ENCODE measurements at regions not wholly inside any gene's neighbourhood (a gene's known extent, or its start where the extent isn't known, plus 50 kb on each side); places are given as distances from the start of the nearest gene placed in this dataset.

- DNase-seq (ENCODE audit: low read depth in 4 of 4, low spot score in 1 of 4) = no peak
Measured at GRCh38 chr7:118076564-118076963, 107.4 kb upstream of the LSM8 start.

GRCh38 chr7:118078015-118078414, 105.9 kb upstream of the LSM8 start:
- DNase-seq (ENCODE audit: low read depth in 4 of 4, low spot score in 1 of 4) = no peak

GRCh38 chr7:118079369-118079768, 104.6 kb upstream of the LSM8 start:
- no peak for DNase-seq (ENCODE audit: low read depth in 4 of 4, low spot score in 1 of 4)

- peak; percentile 4 to 34 (median 12) for DNase-seq (ENCODE audit: low read depth in 4 of 4, low spot score in 1 of 4)
Measured at GRCh38 chr7:118080947-118081346, 103.0 kb upstream of the LSM8 start.

GRCh38 chr7:118082506-118082905, 101.5 kb upstream of the LSM8 start:
- DNase-seq (ENCODE audit: low read depth in 4 of 4, low spot score in 1 of 4) = no peak

GRCh38 chr7:118085000-118085399, 99.0 kb upstream of the LSM8 start:
- no peak for DNase-seq (ENCODE audit: low read depth in 4 of 4, low spot score in 1 of 4)

GRCh38 chr7:118087126-118087525, 96.8 kb upstream of the LSM8 start:
- no peak for DNase-seq (ENCODE audit: low read depth in 4 of 4, low spot score in 1 of 4)

- DNase-seq (ENCODE audit: low read depth in 4 of 4, low spot score in 1 of 4) = no peak
Measured at GRCh38 chr7:118094044-118094443, 89.9 kb upstream of the LSM8 start.

GRCh38 chr7:118104812-118105441, 79.0 kb upstream of the LSM8 start:
- DNase-seq (ENCODE audit: low read depth in 4 of 4, low spot score in 1 of 4) = no peak

- no peak for DNase-seq (ENCODE audit: low read depth in 4 of 4, low spot score in 1 of 4)
Measured at GRCh38 chr7:118109607-118110006, 74.4 kb upstream of the LSM8 start.

GRCh38 chr7:118110178-118110925, 73.6 kb upstream of the LSM8 start:
- no peak for DNase-seq (ENCODE audit: low read depth in 4 of 4, low spot score in 1 of 4)

GRCh38 chr7:118111347-118111746, 72.6 kb upstream of the LSM8 start:
- DNase-seq (ENCODE audit: low read depth in 4 of 4, low spot score in 1 of 4) = no peak

- DNase-seq (ENCODE audit: low read depth in 4 of 4, low spot score in 1 of 4) = no peak
Measured at GRCh38 chr7:118114175-118114574, 69.8 kb upstream of the LSM8 start.

- DNase-seq (ENCODE audit: low read depth in 4 of 4, low spot score in 1 of 4) = no peak
Measured at GRCh38 chr7:118129041-118129795, 54.7 kb upstream of the LSM8 start.

- no peak for DNase-seq (ENCODE audit: low read depth in 4 of 4, low spot score in 1 of 4)
Measured at GRCh38 chr7:118132764-118133163, 51.2 kb upstream of the LSM8 start.
